ENCODE measurements at regions not wholly inside any gene's neighbourhood (a gene's known extent, or its start where the extent isn't known, plus 50 kb on each side); places are given as distances from the start of the nearest gene placed in this dataset.
"Not testable (repeated sequence)": the region's sequence is repeated elsewhere in the genome, so short reads cannot be mapped to it uniquely, and the experiment has no call there.

DNA sequence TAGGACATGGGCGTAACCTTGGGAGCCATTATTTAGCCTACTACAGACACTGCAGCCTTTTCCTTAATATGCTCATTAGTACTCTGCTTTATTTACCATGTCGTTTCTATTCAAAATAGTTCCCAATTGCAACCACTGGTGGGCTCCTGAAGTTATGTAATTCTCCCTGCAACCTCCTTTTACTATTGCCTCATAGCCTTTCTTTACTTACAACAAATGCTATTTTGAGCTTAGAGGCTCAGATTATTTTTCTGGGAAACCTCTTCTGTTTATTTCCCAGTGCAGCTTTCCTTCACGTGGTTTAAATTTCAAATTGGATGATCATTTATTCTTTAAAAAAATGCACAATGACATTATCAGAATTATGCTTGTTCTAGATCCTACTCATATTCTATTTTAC lies 492.3 kb upstream of the TMEFF2 start:
- no peak for DNase-seq

DNA sequence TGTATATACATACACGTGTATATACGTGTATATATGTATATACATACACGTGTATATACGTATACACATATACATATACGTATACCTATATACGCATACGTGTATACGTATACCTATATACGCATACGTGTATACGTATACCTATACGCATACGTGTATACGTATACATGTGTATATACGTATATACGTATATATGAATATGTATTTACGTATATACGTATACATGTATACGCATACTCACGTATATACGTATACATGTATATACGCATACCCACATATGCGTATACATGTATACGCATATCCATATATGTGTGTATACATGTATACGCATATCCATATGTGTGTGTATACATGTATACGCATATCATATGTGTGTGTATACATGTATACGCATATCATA lies 487.8 kb upstream of the TMEFF2 start:
- DNase-seq: not testable (repeated sequence)

DNA sequence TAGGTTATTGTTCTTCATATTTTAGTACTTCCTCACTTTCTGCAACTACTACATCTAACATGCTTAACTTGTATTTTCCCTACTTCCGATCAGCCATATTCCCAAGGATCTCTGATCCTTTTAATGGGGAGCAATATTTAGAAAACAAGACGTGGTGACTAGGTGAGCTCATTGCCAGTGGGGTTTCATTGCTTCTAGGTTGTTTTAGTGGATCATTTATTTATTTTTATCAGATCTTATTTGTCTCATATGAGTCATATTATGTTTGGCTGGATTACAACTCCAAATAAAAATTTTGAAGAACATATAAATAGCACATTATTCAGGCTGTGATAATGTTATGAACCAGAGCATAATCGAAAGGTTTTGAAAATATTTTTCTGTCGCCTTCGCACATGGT lies 480.9 kb upstream of the TMEFF2 start:
- DNase-seq: no peak

DNA sequence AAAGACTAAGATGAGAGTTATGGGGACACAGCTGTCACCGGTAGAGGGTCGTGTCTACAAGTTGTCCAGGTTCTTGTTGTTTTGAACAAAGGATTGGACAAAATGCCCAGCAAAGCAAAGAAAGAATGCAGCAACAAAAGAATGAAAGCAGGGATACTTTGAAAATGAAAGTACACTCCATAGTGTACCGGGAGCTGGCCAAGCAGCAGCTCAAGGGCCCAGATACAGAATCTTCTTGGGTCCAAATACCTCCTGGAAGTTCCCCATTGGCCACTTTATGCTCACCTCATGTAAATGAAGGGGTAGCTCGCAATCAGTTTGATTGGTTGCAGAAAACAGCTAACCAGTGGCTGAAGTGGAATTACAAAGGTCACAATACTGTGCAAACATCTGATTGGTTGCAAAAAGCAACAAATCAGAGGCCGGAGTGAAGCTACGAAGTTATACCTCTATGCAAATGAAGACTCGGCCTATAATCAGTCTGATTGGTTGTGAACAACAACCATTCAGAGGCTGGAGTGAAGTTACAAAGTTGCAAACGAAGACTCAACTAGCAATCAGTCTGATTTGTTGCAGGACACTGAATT lies 474.9 kb upstream of the TMEFF2 start:
- DNase-seq: no peak

DNA sequence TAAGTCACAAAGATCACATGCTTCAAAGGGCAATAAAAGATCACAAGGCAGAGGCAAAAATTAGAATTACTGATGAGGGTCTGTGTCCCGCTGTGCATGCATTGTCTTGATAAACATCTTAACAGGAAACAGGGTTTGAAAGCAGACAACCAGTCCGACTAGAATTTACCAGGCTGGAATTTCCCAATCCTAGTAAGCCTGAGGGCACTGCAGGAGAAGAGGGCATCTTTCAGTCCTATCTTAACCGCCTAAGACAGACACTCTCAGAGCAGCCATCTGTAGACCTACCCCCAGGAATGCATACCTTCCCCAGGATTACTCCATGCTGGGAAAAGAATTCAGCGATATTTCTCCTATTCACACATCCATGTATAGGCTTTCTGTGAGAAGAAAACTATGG lies 465.8 kb upstream of the TMEFF2 start:
- DNase-seq: not testable (repeated sequence)

DNA sequence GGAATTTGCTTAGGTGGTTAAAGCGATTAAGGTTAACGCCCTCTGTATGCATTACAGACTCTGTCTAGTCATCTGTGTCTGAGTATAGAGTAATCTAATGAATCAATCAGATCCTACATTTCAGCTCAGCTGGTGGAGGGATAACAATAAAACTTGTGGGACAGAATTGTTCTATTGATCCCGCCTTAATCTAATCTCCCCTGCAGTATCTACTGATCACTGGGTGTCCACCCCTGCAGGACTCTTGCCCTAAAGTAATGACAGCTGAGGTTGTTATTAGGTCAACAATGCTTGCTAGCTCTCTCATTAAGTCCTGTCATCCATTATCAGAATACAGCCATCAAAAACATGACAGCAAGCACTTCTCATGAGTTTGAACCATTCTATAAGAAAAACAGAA lies 462.6 kb upstream of the TMEFF2 start:
- no peak for DNase-seq

DNA sequence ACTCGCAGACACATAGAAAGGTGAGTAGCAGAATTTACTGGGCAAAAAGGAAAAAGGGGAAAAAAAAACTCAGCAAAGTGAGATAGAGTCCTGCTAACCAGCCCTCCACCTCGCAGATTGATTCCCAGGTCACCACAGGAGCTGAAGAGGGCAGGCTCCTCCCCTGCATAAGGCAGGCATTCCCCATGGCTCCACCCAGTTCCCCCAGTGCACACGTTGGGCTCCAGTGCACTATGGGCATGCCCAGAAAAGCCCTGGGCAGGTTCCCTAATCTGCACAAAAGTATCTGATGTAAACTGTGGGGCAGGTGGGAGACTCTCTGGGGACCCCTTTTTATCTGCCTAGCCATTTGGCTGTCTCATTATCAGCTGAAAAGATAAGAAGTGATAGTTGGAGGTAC lies 461.2 kb upstream of the TMEFF2 start:
- DNase-seq: no peak

DNA sequence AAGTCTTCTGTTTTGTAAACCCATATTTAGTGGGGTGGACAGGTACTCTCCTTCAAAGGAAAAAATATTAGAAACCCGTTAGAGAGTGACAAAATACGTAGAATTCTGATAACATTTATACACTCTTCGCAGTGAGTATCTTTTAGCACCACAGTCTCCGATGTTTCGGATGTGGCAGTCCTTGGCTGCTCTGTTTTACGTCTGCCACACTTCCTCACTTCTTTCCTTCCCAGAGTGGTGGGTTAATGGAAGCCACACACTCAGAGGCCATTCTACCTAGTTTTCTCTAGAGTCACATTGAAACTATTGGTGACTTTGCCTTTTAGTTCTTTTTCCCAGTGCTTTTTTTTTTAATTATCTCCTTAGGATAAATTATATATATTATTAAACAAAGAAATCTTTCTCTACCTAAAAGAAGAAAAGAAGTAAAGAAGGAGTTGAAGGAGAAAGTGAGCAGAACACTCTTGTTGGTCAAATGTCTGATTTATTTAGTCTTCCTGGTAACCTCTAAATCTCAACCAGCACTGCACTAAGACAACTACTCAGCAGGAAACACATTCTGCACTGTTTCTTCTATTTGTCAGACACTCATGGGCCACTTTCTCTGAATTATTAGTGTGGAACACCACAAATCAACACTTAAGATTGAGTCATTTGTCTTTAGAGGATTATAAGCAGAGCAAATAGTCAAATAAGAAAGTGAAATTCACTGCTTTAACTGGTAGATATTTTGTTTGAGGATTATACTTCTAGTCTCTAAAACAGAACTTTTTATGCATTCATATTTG lies 451.3 kb upstream of the TMEFF2 start:
- DNase-seq: no peak

DNA sequence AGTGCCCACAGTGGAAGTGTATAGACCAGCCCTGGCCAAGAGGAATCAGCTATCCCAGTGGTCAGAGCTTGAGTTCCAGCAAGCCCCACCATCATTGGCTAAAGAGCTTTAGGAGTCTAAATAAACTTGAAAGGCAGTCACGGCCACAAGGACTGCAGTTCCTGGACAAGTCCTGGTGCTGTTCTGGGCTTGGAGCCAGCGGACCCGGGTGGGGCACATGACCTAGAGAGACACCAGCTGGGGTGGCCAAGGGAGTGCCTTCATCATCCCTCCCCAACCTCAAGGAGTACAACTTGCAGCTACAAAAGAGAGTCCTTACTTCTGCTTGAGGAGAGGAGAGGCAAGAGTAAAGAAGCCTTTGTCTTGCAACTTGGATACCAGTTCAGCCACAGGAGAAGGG lies 439.8 kb upstream of the TMEFF2 start:
- no peak for DNase-seq

DNA sequence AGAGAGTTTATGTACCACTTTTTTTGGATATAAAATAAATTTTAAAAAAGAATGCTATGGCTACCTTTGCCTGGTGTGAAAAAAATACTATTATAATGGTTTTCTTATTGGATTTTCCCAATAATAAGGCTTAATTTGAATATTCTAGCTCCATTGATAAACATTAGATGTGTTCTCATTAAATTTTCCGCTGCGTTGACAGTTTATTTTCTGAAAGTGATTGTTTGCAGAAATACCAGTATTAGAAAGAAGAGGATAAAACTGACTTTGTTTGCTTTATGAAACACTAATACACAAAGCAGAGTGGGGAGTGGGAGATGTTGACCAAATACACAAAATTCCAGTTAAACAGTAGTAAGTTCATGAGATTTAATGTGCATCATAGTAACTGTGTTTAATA lies 433.3 kb upstream of the TMEFF2 start:
- DNase-seq: no peak

DNA sequence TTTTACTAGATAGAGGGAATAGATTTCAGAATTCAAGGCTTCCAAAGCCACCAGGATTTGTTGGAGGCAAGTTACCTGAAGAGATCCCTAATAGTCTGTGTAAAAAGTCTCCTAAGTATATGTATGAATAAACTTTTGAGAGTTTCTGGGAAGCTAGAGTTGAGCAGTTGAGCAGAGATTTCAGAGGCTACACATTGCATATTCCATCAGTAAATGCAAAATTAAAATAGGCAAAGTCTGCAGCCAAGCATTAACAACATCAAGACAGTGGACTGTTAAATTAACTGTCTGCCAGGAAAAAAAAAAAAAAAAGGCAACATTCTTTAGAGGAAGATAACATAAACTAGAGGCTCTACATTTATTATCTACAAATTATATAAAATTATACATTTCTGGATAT lies 420.4 kb upstream of the TMEFF2 start:
- DNase-seq: no peak

DNA sequence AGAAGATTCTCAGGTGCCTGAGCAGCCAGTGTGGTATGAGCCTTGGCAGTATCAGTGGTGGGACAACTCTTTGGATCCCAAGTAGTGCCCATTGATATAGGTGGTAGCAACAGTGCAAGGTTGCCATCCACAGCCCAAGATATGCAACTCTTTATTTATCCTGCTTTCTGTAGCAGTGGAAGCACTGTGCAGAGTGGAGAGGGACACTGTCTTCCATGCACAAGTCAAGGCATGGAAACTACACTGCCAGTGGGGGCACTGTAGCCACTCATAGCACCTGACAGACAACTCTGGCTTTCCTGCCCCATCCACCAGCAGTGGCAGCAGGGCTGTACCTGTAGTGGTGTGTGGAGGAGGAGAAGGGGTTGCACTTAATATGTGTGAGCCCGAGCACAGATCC lies 409.6 kb upstream of the TMEFF2 start:
- DNase-seq: no peak

DNA sequence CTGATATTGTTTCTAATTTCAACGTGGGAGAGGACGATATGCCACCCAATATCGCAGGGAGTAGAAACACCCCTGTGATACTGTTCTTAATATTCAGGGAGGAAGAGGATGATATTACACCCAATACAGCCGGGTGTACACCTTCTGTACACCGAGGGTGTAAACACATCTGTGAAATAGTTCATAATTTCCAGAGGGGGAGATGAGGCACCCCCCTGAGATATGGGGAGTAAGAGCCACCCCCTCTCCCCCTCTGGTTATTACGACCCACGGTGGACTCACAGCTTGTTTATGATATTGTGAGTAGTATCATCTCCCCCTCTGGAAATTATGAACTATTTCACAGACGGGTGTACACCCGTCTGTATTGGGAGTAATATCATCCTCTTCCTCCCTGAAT lies 403.9 kb upstream of the TMEFF2 start:
- not testable (repeated sequence) for DNase-seq

DNA sequence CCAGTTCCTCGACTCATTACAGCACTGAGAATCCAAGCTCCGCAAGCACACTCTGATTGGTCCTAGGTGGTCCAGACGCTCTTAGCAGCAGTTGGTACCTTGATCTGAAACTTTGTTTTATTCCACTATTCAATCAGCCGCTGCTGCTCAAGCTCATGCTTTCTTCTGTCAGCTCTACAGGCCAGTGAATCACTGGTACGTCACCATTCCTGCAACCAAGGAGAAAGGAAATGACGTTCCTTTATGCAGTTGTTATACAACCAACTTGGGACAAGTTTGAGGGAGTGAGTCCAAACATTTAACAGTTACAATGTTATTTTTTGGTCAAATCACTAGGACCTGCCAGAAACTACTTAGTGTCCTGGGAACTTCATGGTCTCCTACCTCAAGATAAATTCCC lies 398.8 kb upstream of the TMEFF2 start:
- no peak for DNase-seq

DNA sequence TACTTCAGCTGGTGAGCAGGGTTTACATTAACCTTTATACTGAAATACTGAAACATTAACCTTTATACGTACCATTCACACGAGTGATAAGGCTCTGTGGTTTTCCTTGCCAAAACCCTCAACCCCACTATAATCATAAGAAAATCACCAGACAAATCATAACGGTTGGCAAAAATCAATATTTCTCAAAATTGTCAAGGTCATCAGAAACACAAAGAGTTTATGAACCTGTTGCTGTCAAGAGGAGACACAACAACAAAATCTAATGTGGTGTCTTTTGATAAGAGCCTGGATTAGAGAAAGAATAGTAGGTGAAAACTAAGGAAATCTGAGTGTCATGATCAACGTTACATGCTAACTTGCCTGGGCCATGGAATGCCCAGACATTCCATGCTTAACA lies 396.9 kb upstream of the TMEFF2 start:
- no peak for DNase-seq

DNA sequence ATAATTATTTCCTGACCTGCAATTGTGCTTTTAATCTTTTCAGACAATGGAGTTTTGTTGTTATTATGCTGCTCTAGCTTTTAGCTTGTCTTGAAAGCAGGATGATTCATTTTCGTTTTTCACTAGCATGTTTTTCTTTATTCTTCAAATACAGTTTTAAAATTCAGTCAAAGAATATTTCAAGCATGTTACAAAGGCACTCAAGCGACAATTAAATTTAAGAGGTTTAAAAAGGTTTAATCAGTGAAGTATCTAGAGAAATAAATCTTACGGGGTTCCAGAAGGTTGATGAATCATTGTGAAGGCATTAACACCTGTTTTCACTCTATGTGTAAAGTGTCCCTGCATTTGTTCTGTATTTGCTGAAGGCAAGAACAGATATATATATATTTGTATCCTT lies 390.7 kb upstream of the TMEFF2 start:
- DNase-seq: no peak

DNA sequence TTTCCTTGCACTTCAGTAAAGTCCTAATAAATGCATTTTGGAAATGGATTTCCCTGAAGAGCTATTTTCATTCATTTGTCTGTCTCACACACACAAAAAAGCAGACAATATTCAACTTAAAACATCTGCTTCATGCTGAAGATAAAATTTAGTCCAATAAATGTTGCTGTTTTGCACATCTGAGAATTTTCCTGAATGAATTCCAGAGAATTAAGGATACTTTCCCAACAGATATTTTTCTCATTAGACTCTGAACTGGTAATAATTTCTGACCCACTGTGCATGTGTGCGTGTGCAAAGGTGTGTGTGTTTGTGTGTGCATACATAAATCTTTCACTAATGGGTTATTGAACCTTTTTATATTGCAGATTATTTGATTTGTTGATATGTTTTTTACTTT lies 390.2 kb upstream of the TMEFF2 start:
- no peak for DNase-seq

DNA sequence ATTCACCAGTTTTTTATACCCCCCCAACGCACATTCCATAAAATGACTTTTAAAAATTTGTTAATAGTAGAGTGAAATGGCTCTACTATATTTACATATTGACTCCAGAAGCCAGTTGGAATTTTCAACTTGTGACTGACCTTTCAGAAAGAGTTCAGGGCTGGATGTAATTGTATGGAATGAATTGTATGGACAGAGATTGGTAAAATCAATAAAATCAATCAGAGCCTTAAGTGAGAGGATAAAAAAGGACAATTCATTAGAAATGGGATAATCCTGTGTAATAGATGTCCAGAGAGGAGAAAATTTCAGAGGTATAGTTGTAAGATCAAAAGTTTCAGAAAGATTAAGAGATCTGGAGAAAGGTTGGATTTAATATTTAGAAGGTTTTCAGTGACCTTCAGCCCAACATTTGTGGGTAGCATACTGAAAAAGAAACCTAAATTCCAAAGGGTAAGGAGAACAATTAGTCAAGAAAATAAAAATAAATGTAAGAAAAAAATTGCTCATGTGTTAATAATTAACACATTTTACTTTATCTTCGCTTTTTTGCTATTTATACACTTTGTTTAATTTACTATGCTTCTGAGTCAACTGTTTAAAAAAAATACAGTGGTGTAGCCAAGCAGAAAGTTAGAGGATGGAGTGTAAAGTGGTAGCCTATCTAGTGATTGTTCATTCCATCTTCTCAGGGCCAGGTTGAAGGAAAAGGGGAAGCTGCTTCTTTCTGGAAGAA lies 385.4 kb upstream of the TMEFF2 start:
- no peak for DNase-seq

DNA sequence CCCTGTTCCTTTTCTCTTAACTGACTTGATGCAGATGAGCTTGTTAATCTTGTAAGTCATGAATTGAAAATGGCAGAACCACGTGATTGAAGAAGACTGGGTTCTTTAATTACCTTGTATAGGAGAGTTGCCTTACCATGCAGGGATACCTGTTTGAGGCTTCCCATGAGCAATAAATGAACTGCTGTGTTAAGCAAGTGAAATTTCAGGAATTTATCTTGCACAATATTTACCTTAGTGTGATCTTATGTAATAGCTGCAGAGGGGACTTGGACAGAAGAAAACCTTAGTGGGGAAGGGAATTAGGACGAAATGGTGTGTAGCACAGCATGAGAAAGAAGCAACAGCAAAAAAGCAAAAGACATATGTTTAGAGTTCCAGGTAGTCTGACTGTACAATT lies 384.0 kb upstream of the TMEFF2 start:
- no peak for DNase-seq

DNA sequence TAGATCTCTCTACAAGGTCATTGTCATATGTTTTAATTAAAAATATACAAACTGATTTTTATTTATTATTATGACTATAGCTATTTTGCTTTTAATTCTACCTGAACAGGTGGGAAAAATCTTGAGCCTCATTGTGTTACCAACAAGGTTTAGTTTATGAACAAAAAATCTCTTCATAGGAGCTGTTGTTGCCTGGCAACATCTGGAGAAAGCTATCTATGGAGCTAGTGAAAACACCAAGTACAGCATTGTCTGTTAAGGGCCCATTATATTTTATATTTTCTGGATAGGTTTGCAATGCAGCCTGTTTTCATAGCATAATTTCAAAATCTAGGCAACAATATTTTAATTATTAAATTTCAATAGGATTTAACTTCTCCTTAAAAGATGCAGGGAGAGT lies 383.0 kb upstream of the TMEFF2 start:
- no peak for DNase-seq

DNA sequence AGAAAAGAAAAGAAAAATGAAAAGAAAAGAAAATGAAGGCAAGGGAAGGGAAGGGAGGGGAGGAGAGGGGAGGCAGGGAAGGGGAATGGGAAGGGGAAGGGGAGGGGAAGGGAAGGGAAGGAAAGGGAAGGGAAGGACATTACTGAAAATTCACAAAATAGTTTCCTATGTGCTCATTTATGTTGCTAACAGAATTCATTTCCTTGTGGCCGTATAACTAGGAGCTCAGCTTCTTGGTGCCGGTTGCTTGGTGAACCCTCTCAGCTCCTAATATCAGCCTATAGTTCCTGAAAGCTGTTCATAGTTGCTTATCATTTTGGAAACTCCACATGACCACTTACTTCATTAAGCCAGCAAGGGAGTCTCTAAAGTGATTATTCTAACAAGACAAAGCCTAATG lies 379.8 kb upstream of the TMEFF2 start:
- no peak for DNase-seq

DNA sequence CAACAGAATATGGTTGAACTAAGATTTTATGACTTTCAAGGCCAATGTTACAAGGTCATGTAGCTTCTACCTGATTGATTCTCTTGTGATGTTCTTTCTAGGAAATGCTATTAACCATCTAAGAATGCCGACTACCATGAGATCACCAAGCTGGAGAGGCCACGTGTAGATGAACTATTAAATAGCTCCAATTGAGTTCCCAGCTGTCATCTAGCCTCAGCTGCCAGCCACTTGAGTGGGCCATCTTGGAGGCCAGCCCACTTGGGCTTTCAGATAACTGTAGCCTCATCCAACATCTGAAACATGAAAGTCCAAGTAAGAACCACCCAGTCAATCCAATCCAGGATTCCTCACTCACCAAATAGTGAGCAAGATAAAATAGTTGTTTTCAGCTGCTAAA lies 376.9 kb upstream of the TMEFF2 start:
- DNase-seq: no peak

DNA sequence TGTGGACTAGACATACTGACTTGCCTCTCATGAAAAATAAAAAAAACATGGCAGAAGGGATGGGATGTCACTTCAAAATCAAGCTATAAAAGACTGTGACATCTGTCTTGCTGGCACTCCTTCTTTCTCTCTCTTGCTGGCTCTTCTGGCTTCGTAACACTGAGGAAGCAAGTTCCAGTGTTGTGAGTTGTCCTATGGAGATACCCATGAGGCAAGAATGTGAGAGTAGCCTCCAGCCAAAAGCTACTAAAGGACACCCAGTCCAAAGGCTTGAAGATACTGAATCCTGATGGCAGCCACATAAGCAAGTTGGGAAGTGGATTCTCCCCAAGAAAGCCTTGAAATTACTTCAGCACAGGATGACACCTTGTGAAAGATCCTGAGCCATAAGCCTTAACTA lies 376.1 kb upstream of the TMEFF2 start:
- DNase-seq: no peak

DNA sequence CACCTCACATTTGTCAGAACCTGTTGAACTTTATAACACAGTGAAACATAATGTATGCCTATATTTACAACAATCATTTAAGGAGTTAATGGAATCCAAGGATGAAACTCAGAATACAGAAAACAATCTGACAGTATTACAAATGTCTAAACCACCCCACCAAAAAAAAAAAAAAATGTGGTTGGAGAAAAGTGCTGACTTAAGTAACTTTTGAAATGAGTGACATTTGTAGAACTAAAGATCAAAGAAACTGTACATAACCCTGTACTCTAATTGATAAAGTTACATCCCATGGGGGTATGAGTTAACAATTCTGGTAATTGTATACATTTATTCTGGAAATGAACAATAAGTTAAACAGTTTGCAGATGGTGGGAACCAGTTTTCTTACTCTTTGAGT lies 372.1 kb upstream of the TMEFF2 start:
- DNase-seq: no peak
